ENCODE measurements at regions not wholly inside any gene's neighbourhood (a gene's known extent, or its start where the extent isn't known, plus 50 kb on each side); places are given as distances from the start of the nearest gene placed in this dataset.

GRCh38 chr7:17099083-17099973, 199.1 kb upstream of the AHR start (continued):
- TF ChIP-seq CREB3 (CRISPR knock-in tag; IDR thresholded peaks at IDR 0.05) (no peak), ZNF501 (CRISPR knock-in tag; IDR thresholded peaks at IDR 0.05) (0 out of 2 replicates have a peak, but pooled peaks have one; percentile 44), ZFP37 (CRISPR knock-in tag; IDR thresholded peaks at IDR 0.05; ENCODE audit: borderline replicate concordance) (peak; percentile 64; the same call in 1 of the 2 replicates), YEATS2 (CRISPR knock-in tag; IDR thresholded peaks at IDR 0.05; ENCODE audit: borderline replicate concordance) (peak; percentile 89; the same call in 1 of the 2 replicates), RNF2 (conservative IDR thresholded peaks at IDR 0.05; ENCODE audit: low read depth) (peak; percentile 70; the same call in 1 of the 2 replicates), BCLAF1 (IDR thresholded peaks at IDR 0.05) (no peak), GMEB1 (CRISPR knock-in tag; IDR thresholded peaks at IDR 0.05; ENCODE audit: borderline replicate concordance) (peak; percentile 30; the same call in 1 of the 2 replicates), MIER2 (CRISPR knock-in tag; IDR thresholded peaks at IDR 0.05) (peak; percentile 89), KLF16 (CRISPR knock-in tag; IDR thresholded peaks at IDR 0.05) (peak in 1 of 2 experiments; percentile 97; a peak in 2 of 4 replicates), SMC3 (IDR thresholded peaks at IDR 0.05; ENCODE audit: low read length) (peak; percentile 75), ZNF431 (CRISPR knock-in tag; IDR thresholded peaks at IDR 0.05; ENCODE audit: borderline replicate concordance, low read depth) (peak; percentile 65; the same call in 1 of the 2 replicates), CREB1 (IDR thresholded peaks at IDR 0.05) (no peak), CREB1 (CRISPR knock-in tag; IDR thresholded peaks at IDR 0.05) (peak; percentile 85), ZNF841 (CRISPR knock-in tag; IDR thresholded peaks at IDR 0.05; ENCODE audit: borderline replicate concordance) (no peak)
- TF ChIP-seq, protein P1, sequence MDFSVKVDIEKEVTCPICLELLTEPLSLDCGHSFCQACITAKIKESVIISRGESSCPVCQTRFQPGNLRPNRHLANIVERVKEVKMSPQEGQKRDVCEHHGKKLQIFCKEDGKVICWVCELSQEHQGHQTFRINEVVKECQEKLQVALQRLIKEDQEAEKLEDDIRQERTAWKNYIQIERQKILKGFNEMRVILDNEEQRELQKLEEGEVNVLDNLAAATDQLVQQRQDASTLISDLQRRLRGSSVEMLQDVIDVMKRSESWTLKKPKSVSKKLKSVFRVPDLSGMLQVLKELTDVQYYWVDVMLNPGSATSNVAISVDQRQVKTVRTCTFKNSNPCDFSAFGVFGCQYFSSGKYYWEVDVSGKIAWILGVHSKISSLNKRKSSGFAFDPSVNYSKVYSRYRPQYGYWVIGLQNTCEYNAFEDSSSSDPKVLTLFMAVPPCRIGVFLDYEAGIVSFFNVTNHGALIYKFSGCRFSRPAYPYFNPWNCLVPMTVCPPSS (IDR thresholded peaks at IDR 0.05) = no peak
- TF ChIP-seq, protein P2, sequence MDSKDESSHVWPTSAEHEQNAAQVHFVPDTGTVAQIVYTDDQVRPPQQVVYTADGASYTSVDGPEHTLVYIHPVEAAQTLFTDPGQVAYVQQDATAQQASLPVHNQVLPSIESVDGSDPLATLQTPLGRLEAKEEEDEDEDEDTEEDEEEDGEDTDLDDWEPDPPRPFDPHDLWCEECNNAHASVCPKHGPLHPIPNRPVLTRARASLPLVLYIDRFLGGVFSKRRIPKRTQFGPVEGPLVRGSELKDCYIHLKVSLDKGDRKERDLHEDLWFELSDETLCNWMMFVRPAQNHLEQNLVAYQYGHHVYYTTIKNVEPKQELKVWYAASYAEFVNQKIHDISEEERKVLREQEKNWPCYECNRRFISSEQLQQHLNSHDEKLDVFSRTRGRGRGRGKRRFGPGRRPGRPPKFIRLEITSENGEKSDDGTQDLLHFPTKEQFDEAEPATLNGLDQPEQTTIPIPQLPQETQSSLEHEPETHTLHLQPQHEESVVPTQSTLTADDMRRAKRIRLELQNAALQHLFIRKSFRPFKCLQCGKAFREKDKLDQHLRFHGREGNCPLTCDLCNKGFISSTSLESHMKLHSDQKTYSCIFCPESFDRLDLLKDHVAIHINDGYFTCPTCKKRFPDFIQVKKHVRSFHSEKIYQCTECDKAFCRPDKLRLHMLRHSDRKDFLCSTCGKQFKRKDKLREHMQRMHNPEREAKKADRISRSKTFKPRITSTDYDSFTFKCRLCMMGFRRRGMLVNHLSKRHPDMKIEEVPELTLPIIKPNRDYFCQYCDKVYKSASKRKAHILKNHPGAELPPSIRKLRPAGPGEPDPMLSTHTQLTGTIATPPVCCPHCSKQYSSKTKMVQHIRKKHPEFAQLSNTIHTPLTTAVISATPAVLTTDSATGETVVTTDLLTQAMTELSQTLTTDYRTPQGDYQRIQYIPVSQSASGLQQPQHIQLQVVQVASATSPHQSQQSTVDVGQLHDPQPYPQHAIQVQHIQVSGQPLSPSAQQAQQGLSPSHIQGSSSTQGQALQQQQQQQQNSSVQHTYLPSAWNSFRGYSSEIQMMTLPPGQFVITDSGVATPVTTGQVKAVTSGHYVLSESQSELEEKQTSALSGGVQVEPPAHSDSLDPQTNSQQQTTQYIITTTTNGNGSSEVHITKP (CRISPR knock-in tag; IDR thresholded peaks at IDR 0.05; ENCODE audit: low read depth) = peak; percentile 62
- TF ChIP-seq, protein P3, sequence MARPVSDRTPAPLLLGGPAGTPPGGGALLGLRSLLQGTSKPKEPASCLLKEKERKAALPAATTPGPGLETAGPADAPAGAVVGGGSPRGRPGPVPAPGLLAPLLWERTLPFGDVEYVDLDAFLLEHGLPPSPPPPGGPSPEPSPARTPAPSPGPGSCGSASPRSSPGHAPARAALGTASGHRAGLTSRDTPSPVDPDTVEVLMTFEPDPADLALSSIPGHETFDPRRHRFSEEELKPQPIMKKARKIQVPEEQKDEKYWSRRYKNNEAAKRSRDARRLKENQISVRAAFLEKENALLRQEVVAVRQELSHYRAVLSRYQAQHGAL (CRISPR knock-in tag; IDR thresholded peaks at IDR 0.05; ENCODE audit: not compliant biosample characterization) = peak; percentile 40

Measured in HepG2 (cell line).